DND-41 (cell line): ENCODE measurements at regions not wholly inside any gene's neighbourhood (a gene's known extent, or its start where the extent isn't known, plus 50 kb on each side); places are given as distances from the start of the nearest gene placed in this dataset.
"Not testable (repeated sequence)": the region's sequence is repeated elsewhere in the genome, so short reads cannot be mapped to it uniquely, and the experiment has no call there.

ENCODE experiments used
- ATAC-seq: fragments of 200-7000 bp; cut with Tn5 transposase; 3 replicates; pipeline ENCODE4 v1.9.1; 2021; ENCODE audit warnings: low read depth; ENCODE audit not compliant: insufficient read depth
- DNase-seq: peaks from one replicate; pipeline ENCODE4 v3.0.0-alpha.2; 2020
- H2AFZ ChIP-seq: 2 replicates; pipeline ENCODE4 v1.6.0; 2012; ENCODE audit warnings: low read depth, low read length
- H3K27ac ChIP-seq: 2 replicates; pipeline ENCODE4 v1.5.1; 2012; ENCODE audit warnings: low read length, inconsistent platforms
- H3K27me3 ChIP-seq: fragments of 200-600 bp; sonication (generic); 2 replicates; pipeline ENCODE4 v1.6.0; 2012; ENCODE audit warnings: low read length, mild to moderate bottlenecking, inconsistent platforms; ENCODE audit not compliant: insufficient read depth, poor library complexity
- H3K36me3 ChIP-seq: 2 replicates; pipeline ENCODE4 v1.5.1; 2012; ENCODE audit warnings: low read length, inconsistent platforms; ENCODE audit not compliant: insufficient read depth
- H3K4me1 ChIP-seq: 2 replicates; pipeline ENCODE4 v1.5.1; 2012; ENCODE audit warnings: mild to moderate bottlenecking, low read length; ENCODE audit not compliant: insufficient read depth
- H3K4me2 ChIP-seq: 2 replicates; pipeline ENCODE4 v1.6.0; 2012; ENCODE audit warnings: mild to moderate bottlenecking, moderate library complexity, low read length, inconsistent platforms; ENCODE audit not compliant: insufficient read depth
- H3K4me3 ChIP-seq, 2 experiments: fragments of 200-600 bp in 1 of 2; shearing (Covaris generic) in 1 of 2; 2 replicates each; pipeline ENCODE4 v1.5.1; 2012 to 2016; ENCODE audit warnings: inconsistent platforms in 2 of 2, low read length in 2 of 2, mild to moderate bottlenecking in 2 of 2, low read depth in 1 of 2, moderate library complexity in 1 of 2
- H3K79me2 ChIP-seq: 2 replicates; pipeline ENCODE4 v1.6.0; 2012; ENCODE audit warnings: low read length, inconsistent platforms; ENCODE audit not compliant: insufficient read depth
- H3K9ac ChIP-seq: 2 replicates; pipeline ENCODE4 v1.6.0; 2012; ENCODE audit warnings: low read depth, mild to moderate bottlenecking, inconsistent platforms, low read length, moderate library complexity
- H3K9me3 ChIP-seq: 2 replicates; pipeline ENCODE4 v1.5.1; 2012; ENCODE audit warnings: low read length, moderate library complexity, mild to moderate bottlenecking, inconsistent platforms; ENCODE audit not compliant: insufficient read depth, severe bottlenecking
- H4K20me1 ChIP-seq: 2 replicates; pipeline ENCODE4 v1.6.0; 2012; ENCODE audit warnings: low read length; ENCODE audit not compliant: insufficient read depth
- CTCF ChIP-seq: IDR thresholded peaks from 2 replicates; pipeline ENCODE4 v1.5.1; 2012; ENCODE audit warnings: borderline replicate concordance, low read length, moderate library complexity, mild to moderate bottlenecking; ENCODE audit not compliant: poor library complexity, severe bottlenecking; ENCODE audit errors: extremely low read depth
- EZH2 ChIP-seq: IDR thresholded peaks from 3 replicates; pipeline ENCODE4 v1.6.1; 2012; ENCODE audit warnings: borderline replicate concordance, low read depth, mild to moderate bottlenecking, moderate library complexity, low read length, inconsistent platforms; ENCODE audit not compliant: severe bottlenecking

DNA sequence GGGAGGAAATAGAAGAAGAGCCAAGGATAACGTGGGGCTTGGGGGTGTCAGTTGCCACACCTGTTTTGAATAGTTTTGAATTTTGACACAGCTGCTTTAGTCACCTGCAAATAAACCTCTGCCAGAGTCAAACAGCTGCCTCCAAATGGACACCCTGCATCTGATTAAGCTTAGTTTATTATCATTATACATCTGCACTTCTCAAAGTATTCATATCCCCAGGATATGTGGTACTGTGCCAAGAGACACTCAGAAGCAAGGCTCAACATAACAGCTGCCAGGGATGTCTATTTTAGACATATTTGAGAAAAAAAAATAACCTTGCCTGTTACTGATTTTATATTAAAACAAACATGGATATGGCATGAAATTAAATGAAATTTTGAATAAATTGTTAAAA is 122.5 kb upstream of the WDR75 start:
- Histone ChIP-seq H3K4me2 (no peak overlapping the region), H3K79me2 (no peaks in the 10 kb centered on the region), H3K9ac (no peak overlapping the region), H3K27me3 (no peaks in the 10 kb centered on the region), H3K4me1 (peaks cover 8% of the 10 kb centered on the region; the same call in 1 of the 2 replicates), H3K9me3 (no peaks in the 10 kb centered on the region), H3K4me3 (no peak overlapping the region), H4K20me1 (no peaks in the 10 kb centered on the region), H3K27ac (no peak overlapping the region), H2AFZ (no peak overlapping the region), H3K36me3 (no peaks in the 10 kb centered on the region)
- ATAC-seq (no peak), DNase-seq (no peak)
- TF ChIP-seq CTCF (no peak), EZH2 (no peak)

DNA sequence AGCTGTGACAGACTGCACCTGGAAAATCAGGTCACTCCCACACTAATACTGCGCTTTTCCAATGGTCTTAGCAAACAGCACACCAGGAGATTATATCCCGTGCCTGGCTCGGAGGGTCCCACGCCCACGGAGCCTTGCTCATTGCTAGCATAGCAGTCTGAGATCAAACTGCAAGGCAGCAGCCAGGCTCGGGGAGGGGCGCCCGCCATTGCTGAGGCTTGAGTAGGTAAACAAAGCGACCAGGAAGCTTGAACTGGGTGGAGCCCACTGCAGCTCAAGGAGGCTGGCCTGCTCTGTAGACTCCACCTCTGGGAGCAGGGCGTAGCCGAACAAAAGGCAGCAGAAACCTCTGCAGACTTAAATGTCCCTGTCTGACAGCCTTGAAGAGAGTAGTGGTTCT is 121.8 kb upstream of the WDR75 start:
- not testable (repeated sequence) for H3K9me3 ChIP-seq, H3K27me3 ChIP-seq, H3K4me3 ChIP-seq, H3K9ac ChIP-seq, H2AFZ ChIP-seq, H3K79me2 ChIP-seq, H4K20me1 ChIP-seq, H3K36me3 ChIP-seq, H3K4me1 ChIP-seq, ATAC-seq, DNase-seq, H3K4me2 ChIP-seq, H3K27ac ChIP-seq

DNA sequence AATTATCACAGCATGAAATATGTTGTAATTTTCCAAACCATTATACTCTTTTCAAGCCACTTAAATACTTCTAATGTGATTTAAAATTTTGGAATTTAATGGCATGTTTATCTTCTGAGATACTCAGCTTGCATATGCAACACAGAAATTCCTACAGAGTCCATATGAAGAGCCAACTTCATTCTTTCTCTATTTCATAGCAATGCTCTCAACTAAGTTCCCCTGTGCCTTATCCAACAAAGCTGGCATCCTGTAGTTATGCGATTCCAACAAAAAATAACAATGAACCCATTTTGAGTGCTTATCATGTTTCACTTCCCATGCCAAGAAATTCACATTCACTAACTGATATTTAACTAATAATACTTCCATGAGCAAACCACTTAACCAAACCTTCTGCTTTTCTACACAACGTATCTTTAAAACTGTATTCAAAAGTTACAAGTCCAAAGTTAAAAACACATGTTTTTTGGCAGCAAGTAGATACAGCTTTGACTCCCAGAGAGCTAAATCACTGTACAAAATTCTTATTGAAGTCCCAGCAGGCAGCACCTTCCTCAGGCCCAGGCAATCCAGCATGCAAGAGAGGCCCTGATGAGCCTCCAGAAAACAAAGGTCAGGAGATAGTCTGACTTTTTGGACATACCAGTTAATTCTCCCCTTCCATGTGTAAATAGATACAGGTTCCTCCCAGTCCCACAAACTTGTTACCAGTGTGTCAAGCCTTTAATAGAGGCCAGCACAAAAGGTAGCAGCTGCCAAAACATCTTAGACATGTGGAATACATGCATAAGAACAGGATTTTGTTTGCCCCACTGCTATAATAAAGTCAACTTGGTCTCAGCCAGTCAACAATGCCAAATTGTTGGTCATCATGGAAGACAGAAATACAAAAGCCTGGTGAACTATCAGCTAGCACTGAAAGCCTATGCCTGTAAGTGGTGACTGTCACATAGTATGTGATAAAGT is 113.1 kb upstream of the WDR75 start:
- ATAC-seq (no peak), DNase-seq (no peak)
- H3K27ac ChIP-seq = no peak overlapping the region
- H3K27me3 ChIP-seq = no peaks in the 10 kb centered on the region
- no peaks in the 10 kb centered on the region for H3K79me2 ChIP-seq
- H3K4me1 ChIP-seq = no peaks in the 10 kb centered on the region
- H2AFZ ChIP-seq = no peak overlapping the region
- H3K4me2 ChIP-seq = no peak overlapping the region
- no peaks in the 10 kb centered on the region for H3K36me3 ChIP-seq
- TF ChIP-seq EZH2 = no peak
- no peak for TF ChIP-seq CTCF
- H3K9ac ChIP-seq = no peak overlapping the region
- no peaks in the 10 kb centered on the region for H3K9me3 ChIP-seq
- no peak overlapping the region for H3K4me3 ChIP-seq
- no peaks in the 10 kb centered on the region for H4K20me1 ChIP-seq

- DNase-seq = no peak
- no peak overlapping the region for H3K4me3 ChIP-seq
- ATAC-seq = no peak
- no peak overlapping the region for H3K9ac ChIP-seq
- H3K4me1 ChIP-seq = no peaks in the 10 kb centered on the region
- H3K4me2 ChIP-seq = no peak overlapping the region
- no peaks in the 10 kb centered on the region for H3K36me3 ChIP-seq
- H3K27ac ChIP-seq = no peak overlapping the region
- H3K9me3 ChIP-seq = no peaks in the 10 kb centered on the region
- no peaks in the 10 kb centered on the region for H3K79me2 ChIP-seq
- H4K20me1 ChIP-seq = no peaks in the 10 kb centered on the region
- H2AFZ ChIP-seq = no peak overlapping the region
- TF ChIP-seq CTCF = no peak
- TF ChIP-seq EZH2 = no peak
- H3K27me3 ChIP-seq = no peaks in the 10 kb centered on the region
Observed at GRCh38 chr2:189328848-189329245, 112.4 kb upstream of the WDR75 start.
